ENCODE measurements at regions not wholly inside any gene's neighbourhood (a gene's known extent, or its start where the extent isn't known, plus 50 kb on each side); places are given as distances from the start of the nearest gene placed in this dataset.
"Not testable (repeated sequence)": the region's sequence is repeated elsewhere in the genome, so short reads cannot be mapped to it uniquely, and the experiment has no call there.

DNA sequence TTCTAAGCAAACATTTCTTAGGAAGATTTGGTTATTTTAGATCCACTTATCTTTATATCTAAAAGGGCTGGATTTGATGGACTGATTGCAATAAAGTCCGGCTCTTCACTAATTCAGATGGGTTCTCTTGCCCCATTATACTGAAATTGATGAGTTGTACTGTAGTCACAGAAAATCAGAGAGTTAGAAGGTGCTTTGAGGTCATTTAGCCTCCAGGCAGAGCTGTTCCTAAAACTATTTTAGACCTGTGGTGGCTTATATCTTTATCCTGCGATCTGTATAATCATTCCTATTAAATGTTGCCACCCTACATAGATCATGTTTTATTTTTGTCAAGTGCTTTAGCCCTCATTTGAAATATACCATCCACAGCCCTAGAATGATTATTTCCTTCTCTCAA is 61.3 kb upstream of the ATXN1 start:
- no peak for DNase-seq

DNA sequence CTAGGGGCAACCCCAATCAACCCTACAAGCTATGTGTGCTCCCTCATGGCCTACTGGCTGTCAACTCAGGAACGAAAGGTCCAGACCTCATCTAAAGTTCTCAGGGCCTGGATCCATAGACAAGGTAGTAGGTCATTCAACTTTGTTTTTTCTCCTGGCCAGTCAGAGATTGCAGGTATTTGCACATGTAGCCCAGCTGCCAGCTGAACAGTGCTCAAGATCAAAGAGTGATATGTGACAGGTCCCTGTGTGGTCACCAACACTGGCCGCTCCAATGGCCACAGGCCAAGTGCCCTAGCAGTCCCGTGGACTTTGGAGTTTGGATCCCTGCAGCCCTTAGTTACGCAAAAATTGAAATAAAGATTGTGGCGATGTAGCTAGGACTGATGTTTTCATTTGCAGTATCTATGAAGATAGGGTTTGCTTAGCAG is 60.6 kb upstream of the ATXN1 start:
- DNase-seq, result no peak

DNA sequence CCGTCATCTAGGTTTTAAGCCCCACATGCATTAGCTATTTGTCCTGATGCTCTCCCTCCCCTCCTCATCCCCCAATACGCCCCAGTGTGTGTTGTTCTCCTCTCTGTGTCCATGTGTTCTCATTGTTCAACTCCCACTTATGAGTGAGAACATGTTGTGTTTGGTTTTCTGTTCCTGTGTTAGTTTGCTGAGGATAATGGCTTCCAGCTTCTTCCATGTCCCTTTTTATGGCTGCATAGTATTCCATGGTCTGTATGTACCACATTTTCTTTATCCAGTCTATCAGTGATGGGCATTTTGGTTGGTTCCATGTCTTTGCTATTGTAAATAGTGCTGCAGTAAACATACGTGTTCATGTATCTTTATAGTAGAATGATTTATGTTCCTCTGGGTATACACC is 59.0 kb upstream of the ATXN1 start:
- not testable (repeated sequence) for DNase-seq

DNA sequence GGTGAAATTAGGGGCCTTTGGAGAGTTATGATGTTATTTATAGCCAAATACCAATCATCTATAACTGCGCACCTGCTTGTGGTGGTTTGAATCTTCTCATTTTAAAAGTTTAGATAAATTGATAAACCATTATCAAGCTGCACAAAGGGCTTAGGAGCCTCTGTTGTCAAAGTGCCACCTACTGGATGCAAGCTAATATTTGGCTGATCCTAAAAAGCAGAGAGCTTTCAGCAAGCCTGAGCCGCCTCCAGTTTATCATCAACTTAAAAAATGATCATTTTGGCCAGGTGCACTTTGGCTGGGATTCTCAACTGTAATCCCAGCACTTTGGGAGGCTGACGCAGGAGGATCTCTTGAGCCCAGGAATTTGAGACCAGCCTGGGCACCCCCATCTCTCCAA is 58.5 kb upstream of the ATXN1 start:
- no peak for DNase-seq

DNA sequence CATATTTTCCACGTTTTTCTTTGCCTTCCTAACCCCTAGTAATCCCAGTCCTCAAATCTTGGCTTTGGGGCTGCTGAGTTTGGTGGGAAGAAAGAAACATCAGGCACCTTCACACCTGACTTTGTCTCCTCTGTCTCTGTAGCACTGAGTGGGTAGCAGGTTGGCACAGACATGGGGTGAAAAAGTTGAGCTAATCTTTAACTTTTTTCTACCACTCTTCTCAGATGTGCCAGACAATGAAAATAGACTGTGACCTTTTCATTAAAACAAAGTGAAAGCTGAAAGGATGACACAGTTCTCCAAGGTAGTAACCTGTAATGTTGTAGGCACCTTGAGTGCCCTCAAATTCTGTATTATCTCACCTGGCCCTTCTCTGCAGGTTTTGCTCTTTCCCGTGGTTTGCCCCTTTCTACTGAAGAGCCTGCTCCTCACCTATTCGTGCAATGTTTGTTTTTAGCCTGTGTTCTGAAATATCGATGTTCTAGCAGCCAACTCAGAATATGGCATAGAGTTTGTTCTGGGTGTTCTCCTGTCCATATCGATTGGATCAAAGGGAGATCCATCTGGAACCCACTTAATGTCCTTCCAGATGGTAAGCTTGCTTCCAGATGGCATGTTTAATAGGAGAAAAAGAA is 57.8 kb upstream of the ATXN1 start:
- DNase-seq, result no peak

DNA sequence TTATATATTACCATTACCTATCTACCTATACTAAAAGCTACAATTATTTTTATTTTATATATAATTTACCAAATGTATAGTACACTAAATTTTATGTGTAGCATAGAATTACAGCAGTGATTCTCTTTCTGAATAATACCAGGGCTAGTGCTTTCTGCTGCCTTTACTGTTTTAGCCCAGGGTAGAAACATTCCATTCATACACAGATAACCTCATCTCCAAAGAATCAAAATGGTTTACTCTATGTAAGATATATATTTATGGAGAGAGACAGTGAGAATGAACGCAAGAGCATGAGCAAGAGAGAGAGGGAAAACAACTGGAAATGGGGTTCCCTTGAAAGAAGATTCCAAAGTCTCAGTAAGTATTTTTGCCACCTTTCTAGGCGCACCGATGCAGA is 56.3 kb upstream of the ATXN1 start:
- no peak for DNase-seq

DNA sequence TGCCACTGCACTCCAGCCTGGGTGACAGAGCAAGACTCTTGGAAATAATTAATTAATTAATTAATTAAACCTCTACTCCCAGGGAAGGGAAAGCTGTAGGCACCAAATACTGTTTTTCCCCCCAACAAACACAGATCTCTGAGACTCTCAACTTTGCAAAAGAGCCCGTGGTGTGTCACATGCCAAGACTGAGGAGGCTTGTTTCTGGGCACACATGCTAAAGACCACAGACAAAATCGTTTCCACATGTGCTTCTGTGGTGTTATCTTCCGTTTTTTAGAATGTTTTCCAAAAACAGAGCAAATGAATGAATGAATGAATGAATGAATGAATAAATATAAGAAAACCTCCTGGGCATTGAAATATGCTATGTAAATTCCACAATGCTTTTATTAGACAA is 55.6 kb upstream of the ATXN1 start:
- DNase-seq, result no peak

DNA sequence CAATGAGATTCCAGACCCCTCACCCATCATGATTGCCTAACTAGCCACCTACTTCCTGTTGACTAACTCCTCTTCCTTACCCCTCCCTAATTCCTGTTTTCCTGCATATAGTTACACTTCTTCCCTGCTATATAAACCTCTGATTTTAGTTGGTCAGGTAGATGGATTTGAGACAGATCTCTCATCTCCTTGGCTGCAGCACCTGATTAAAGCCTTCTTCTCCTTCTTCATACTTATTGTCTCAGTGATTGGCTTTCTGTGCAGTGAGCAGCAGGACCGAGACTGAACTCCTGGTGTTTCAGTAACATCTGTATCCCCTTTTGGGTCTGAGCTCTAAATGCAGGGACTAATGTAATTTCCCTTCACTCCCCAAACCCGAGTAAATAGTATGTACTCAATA is 51.7 kb upstream of the ATXN1 start:
- DNase-seq, result no peak

DNA sequence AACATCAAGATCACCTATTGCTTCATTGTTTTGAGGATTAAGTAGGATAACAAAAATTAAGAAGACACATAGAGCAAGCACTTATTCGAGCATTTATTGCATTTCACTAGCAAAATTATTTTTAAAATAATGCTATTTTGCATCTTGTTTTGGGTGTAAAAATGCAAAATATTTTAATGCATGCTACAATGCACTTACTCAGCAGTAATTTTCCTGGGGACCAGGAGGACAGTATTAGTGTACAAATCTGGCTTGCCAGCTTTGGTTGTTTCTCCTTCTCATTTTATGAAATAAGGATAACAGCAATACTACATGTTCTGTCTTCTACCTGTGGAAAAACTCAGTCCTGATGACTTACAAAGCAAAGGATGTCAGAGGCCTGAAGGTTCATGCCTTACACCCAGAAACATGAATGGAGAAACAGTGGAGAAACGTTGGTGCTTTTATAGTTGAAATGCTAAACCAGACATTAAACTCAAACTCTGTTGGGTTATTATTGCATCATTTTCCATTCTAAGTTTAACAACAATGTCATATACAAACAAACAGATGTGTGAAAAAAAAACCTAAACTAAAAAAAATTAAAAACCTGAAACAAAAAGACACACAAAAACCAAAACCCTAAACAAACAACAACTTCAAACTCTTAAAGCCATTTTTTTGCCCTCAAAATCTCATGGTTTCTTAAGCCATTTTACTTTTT is 50.2 kb upstream of the ATXN1 start:
- no peak for DNase-seq

Data from SHP77 (cell line).